Right forelimb (tissue), 1 donor: ENCODE measurements at regions not wholly inside any gene's neighbourhood (a gene's known extent, or its start where the extent isn't known, plus 50 kb on each side); places are given as distances from the start of the nearest gene placed in this dataset.

Experiments used
- DNase-seq: peaks from one replicate; pipeline ENCODE4 v3.0.0-alpha.2; 2018

DNA sequence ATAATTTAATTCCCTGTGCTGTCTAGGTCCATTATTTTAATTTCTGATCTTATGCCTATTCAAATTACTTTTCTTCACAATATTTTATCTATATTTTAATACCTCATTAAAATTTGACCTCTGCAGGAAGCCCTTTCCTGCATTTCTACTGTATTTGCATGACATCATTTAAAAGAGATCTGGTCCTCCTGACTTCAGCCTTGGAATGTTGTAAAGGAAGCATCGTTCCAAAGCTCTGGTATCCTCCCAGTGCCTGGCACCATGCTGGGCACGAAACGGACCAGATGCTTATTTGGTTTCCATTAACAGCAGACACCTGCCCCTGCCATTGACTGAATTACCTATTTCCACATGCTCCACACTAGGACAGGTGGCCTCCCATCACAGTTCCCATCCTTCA, 247.5 kb downstream of the KLF6 start:
- no peak for DNase-seq

- DNase-seq: no peak
Observed at GRCh38 chr10:3535001-3535400, 250.0 kb downstream of the KLF6 start.

DNA sequence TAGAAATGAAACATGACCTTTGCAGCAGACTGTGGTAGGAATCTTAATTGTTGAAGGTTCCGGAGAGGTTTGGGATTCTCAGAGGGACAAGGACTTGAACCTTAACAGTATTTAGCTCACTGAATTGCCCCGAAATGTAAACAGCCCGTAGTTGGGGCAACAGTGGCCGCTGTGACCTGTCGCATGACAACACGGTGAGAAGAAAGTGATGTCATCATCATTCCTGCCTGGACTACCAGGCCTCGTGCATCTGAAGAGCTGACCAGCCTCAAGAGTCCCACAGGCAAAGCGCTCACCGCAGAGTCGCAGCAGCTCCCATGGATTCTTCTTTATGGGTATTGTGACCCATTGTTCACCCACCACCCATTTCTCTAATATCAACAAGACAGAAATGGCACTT, 250.6 kb downstream of the KLF6 start:
- no peak for DNase-seq

DNA sequence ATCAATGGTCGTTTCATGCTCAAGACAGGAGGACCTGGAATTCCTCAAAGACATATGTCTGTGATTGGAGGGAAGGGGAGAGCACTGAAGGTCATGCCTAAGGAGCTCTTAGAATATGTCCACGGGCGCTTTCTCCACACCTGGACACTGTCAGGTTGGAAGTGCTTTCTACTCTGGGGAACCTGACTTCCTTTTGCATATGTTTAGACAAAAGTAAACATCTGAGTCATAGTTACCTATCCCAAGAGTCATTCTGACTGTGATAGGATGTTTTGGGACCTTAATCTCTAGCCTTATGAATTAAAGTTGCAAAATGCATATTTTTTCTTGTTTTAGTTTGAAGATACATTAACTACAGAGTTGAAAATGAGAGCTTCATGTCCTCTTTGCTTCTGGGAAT, 251.7 kb downstream of the KLF6 start:
- DNase-seq: no peak

DNA sequence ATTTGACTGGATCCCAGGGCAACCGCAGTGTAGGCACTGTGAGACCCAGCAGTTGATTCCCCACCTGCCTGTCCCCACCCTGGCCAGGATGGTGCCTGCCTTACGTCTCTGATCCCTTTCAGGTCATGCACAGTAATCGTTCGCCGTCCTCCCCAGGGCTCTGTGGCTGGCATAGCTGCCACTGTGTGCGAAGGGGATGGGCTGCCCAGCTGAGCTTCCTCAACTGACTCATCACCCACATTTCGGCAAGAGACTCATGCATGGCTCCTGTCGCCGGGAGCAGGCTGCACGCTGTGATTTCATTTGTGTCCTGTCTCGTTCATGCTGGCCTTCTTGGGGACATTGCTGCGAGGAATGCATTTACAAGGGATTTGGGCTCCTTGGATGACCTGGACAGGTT, 252.4 kb downstream of the KLF6 start:
- no peak for DNase-seq

DNA sequence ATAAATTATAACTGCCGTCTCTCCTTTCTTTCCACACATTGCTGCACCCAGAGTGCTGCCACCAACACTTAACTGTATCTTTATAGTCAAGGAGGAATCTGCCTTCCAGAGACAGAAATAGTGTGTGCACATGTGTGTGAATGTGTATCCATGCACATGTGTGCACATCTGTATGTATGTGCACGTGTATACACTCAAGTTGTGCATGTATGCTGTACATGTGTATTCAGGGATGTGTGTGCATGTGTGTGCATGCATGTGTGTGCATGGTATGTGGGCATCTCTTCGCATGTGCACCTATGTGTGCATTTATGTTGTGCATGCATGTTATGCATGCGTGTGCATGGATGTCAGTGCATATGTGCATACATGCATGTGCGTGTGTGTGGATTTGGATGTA, 253.3 kb downstream of the KLF6 start:
- DNase-seq: no peak

DNA sequence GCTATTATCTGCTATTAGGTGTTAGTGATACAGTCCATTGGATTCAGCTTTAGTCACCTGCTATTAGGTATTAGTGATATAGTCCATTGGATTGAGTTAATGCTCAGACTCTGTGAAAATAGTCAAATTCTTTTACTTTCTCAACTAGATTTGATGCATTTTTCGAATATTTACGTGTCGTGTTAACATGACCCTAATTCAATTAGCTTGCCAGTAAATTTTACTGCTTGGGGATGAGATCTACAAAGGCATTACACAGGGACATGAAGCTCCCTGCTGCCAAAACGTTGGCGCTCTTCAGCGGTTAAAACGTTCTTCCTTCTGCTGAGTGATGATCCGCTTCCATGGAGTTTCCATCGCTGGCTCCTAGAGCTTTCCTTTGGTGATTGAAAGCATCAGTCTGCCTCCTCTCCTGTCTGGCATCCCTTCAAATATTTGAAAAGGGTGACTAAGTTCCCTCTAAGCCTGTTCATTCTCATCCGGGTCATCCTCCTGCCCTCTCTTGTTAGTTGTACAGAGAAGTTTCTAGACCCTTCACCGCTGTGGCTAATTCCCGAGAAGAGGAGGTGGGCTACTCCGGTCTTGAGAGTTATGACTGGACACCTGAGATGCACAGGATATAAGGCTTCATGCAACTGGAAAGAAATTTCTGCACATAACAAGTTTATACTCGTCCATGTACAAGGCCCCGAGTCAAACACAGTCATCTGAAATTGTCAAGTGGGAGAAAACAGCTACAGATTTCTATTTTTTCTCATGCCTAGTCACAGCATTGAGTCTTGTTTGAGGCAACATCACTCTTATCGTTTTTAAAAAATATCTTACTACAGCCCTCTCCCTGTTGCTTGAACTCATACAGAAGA, 254.0 kb downstream of the KLF6 start:
- DNase-seq: no peak

- DNase-seq: no peak
Observed at GRCh38 chr10:3530346-3530745, 254.7 kb downstream of the KLF6 start.

- no peak for DNase-seq
Observed at GRCh38 chr10:3529691-3530090, 255.3 kb downstream of the KLF6 start.

- no peak for DNase-seq
Observed at GRCh38 chr10:3528823-3529403, 256.1 kb downstream of the KLF6 start.

GRCh38 chr10:3528271-3528670, 256.7 kb downstream of the KLF6 start:
- no peak for DNase-seq

GRCh38 chr10:3527869-3528268, 257.1 kb downstream of the KLF6 start:
- no peak for DNase-seq

DNA sequence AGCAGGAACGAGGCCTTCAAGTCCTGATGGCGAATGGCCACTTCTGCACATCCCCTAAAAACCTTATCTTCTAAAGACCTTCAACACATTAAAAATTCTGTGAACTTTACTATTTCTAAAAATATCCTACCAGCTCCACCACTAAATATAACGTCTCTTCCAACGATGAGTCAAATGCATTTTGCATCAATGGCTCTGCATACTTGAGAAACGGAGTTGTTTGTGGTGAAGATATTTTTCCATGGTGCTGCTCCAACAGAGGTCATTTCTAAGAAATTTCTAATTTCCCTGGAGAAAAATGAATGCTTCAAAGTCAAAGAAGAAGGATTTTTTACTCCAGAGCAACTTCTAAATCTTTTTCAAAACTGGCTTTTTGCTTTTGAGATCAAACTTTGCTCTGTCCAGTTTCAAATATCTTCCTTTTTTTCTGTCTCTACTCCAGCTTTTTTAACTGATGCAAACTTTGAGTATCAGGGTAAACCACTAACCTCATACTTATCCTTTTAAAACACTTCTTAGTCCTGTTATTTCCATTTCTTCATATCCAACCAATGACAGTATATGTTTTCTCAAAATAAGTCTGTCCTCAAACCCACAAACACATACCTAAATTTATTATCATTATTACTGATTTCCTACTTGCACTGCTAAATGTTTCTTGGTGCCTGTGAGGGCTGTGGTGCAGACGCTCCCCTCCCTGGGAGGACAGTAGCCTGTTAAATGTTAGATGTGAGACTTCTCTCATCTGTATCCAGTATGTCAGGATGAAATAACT, 258.1 kb downstream of the KLF6 start:
- DNase-seq: no peak

GRCh38 chr10:3525832-3526449, 259.1 kb downstream of the KLF6 start:
- no peak for DNase-seq

DNA sequence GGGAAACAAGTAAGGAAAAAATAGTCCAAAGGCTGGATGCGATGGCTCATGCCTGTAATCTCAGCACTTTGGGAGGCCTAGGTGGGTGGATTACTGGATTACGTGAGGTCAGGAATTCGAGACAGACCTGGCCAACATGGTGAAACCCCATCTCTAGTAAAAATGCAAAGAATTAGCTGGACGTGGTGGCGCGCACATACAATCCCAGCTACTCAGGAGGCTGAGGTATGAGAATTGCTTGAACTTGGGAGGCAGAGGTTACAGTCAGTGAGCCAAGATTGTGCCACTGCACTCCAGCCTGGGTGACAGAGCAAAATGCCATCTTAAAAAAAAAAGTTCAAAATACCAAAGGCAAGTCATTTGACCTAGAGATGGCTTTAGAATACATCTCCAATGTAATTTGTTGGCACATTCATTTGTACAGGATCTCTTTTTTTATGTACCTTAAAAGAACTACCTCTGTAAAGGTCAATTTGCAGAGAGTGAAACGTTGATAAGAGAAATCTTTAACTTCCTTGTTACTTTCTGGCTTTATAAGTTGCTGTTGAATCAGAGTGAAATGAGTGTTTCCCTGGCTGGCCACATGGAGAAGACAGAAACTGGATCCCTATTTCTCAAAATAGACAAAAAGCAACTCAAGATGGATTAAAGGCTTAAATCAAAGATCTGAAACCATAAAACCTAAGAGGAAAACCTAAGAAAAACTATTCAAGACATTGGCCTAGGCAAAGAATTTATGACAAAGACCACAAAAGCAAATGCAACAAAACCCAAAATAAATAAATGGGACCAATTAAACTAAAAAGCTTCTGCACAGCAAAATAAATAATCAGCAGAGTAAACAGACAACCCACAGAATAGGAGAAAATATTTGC, 260.7 kb downstream of the KLF6 start:
- DNase-seq: no peak

GRCh38 chr10:3523309-3524050, 261.5 kb downstream of the KLF6 start:
- DNase-seq: no peak

DNA sequence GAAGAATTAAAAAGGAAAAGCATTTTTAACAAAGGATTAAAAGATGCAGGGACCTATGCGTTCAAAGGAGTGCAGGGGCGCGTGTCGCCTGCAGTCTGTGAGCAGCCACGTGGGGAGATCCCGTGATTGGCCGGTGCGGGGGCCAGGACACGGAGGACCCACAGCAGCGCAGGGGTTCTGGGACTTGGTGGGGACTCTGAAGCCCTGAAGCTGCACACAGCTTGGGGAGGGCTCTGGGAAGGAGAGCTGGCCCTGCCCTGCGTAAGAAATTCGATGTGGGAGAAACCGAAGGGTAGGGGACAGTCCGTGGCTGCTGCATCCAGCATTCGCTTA, 268.1 kb downstream of the KLF6 start:
- no peak for DNase-seq

DNA sequence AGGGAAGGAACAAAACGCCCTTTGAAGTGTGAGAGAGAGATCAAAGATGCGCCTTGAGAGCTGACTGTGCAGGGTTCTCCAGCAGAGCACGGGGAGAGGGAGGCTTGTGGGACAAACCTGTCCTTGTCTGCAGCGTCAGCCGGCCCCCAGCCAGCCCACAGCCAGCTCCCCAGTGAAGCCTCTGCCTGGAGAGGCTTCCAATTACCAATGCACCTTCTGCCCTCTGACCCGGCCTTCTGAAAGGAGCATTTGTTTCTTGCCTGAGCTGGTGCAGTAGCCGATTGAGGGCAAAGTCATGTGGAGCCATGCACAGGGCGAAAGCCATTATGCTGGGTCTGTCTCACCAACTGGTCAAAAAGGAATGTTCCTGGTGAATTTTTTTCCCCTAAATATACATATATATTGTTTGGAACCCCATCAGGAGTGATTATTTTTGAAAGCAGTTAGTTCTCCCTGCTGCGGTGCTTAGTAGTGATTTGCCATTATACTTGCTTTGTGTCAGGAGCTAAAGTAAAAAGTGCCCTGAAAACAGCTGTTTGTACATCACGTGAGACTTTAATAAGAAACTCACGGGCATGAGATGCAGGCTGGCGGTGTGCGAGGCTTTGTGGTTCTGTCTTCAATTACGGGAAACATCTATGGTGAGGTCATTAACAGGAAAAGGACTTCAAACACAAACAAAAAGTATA, 268.6 kb downstream of the KLF6 start:
- DNase-seq: no peak

DNA sequence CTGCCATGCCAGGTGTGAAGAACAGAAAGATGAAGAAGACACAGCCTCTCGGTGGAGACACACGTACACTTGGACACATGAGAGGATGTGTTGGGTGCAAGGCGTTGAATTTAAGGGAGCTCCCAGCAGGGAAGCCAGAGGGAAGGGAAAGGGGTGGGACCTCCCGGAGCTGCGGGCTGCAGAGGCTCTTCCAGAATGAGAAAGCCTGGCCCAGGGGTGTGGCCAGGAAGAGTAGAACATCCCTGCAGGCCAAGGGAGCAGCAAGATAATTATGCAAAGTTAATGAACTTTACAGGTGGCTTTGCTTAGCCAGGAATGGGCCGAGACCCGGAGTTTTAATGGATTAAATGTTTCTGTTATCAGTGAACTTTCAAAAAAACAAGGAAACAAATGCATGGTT, 270.3 kb downstream of the KLF6 start:
- DNase-seq: no peak

DNA sequence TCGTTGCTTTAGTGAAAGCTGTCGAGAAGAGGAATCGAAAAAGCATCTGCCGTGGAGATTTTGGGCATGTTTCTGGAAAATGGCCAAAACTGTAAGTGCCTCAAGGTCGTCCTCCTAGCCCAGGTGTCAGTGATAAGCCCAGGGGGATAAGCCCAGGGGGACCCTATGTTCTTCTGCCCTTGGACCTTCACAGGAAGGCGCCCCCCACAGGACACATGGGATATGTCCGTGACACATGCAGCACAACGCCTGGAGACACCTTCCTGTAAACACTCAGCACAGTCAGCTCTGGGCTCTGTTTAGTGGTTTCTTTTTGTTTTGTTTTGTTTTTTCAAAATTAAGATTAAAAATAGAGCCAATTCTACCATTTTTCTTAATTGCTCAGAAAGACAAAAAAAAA, 272.7 kb downstream of the KLF6 start:
- DNase-seq: no peak

DNA sequence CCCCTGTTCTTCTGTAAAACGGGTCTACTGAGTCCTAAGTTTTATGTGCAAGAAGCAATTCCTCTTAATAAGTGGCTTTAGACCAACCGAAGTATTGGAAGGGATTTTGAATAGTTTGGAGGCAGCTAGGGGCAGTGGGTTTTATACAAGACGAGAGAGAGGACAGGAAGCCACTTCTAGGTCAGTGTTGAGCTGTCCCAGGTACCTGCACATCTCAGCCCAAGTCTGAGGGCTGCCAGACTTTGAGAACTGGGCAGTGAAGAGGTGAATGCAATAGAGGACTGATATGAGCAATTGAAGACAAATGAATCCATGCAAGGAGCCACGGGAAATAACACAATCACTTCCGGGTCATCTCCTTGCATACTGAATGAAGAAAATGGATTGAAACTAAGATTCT, 273.5 kb downstream of the KLF6 start:
- DNase-seq: no peak
